Spleen (tissue), 11 donors: ENCODE measurements at regions not wholly inside any gene's neighbourhood (a gene's known extent, or its start where the extent isn't known, plus 50 kb on each side); places are given as distances from the start of the nearest gene placed in this dataset.

Experiments
- DNase-seq: peaks from one replicate; pipeline ENCODE4 v3.0.0-alpha.2; 2020
- H3K27ac ChIP-seq, 8 donors: fragments of 200-600 bp; sonication (generic) in 7 of 8; 1 replicate in 4 of 8; 2 replicates in 4 of 8; pipeline versions ENCODE4 v1.5.0 to v1.8.0; 2016 to 2021; ENCODE audit warnings: inconsistent platforms in 4 of 8, mild to moderate bottlenecking in 4 of 8, moderate library complexity in 1 of 8
- H3K27me3 ChIP-seq, 7 donors: fragments of 200-600 bp; sonication (generic) in 6 of 7; replicated peaks in 1 of 7; 1 replicate in 4 of 7; 2 replicates in 3 of 7; pipeline versions ENCODE4 v1.5.0 to v1.8.0; 2016 to 2021; ENCODE audit warnings: inconsistent platforms in 3 of 7, mild to moderate bottlenecking in 1 of 7
- H3K36me3 ChIP-seq, 6 donors: fragments of 200-600 bp; sonication (generic) in 5 of 6; 1 replicate in 4 of 6; 2 replicates in 2 of 6; pipeline versions ENCODE4 v1.5.0 to v1.8.0; 2016 to 2021; ENCODE audit warnings: inconsistent platforms in 2 of 6
- H3K4me1 ChIP-seq, 6 donors: fragments of 200-600 bp; sonication (generic) in 5 of 6; 1 replicate in 3 of 6; 2 replicates in 3 of 6; pipeline versions ENCODE4 v1.5.0 to v1.8.0; 2016 to 2021; ENCODE audit warnings: inconsistent platforms in 3 of 6
- H3K4me3 ChIP-seq, 8 donors: fragments of 200-600 bp; sonication (generic) in 7 of 8; 1 replicate in 4 of 8; 2 replicates in 4 of 8; pipeline versions ENCODE4 v1.5.0 to v1.8.0; 2016 to 2021; ENCODE audit warnings: inconsistent platforms in 4 of 8, mild to moderate bottlenecking in 4 of 8, moderate library complexity in 2 of 8
- H3K9me3 ChIP-seq, 8 donors: fragments of 200-600 bp; sonication (generic) in 7 of 8; 1 replicate in 4 of 8; 2 replicates in 4 of 8; pipeline versions ENCODE4 v1.5.0 to v1.8.0; 2016 to 2021; ENCODE audit warnings: inconsistent platforms in 4 of 8
- POLR2A ChIP-seq, 3 donors: fragments of 450-650 bp; IDR thresholded peaks; one replicate each; pipeline ENCODE4 v1.5.1; 2017; ENCODE audit warnings: antibody characterized with exemption in 3 of 3, mild to moderate bottlenecking in 1 of 3
- POLR2AphosphoS5 ChIP-seq, 3 donors: sonication (generic); formaldehyde crosslinking; IDR thresholded peaks; one replicate each; pipeline ENCODE4 v1.5.1; 2017; ENCODE audit warnings: antibody characterized with exemption in 3 of 3
- WGBS, 5 donors: extraction: QIAGEN DNeasy Blood & Tissue Kit in 3 of 5; methylation state at CpG; one replicate each; pipeline versions ENCODE4 v1.1.5 to v1.1.7; 2013 to 2018; 5-methylcytosine and 5-hydroxymethylcytosine counted together
- intact Hi-C: fragments of 100-400 bp; cut with DNase I; formaldehyde crosslinking; loops from one replicate; pipeline ENCODE4 v1.15.0; 2023; ENCODE audit warnings: low total_unique reads
- TF ChIP-seq, protein P1 (sequence below), 11 experiments: fragments of 200-600 bp in 7 of 11; fragments of 450-650 bp in 4 of 11; sonication (generic) in 4 of 11; IDR thresholded peaks in 8 of 11; conservative IDR thresholded peaks in 3 of 11; 1 replicate in 7 of 11; 2 replicates in 4 of 11; pipeline versions ENCODE4 v1.4.0 to v1.8.0; 2016 to 2021; ENCODE audit warnings: antibody characterized with exemption in 11 of 11, inconsistent platforms in 4 of 11, mild to moderate bottlenecking in 1 of 11
- donor health status: healthy with polysubstance abuse.
- donor health status: DM: no; HTN: no; CAD: no; lungs with moderate emphysema.
- donor health status: DM: no; HTN: no; CAD: no.
- donor health status: Bipolar disorder and iron deficiency.
- donor health status: healthy.
- donor health status: DM: no; HTN: no; CAD: no.
- donor health status: DM: yes; HTN: yes; CAD: no.

DNA sequence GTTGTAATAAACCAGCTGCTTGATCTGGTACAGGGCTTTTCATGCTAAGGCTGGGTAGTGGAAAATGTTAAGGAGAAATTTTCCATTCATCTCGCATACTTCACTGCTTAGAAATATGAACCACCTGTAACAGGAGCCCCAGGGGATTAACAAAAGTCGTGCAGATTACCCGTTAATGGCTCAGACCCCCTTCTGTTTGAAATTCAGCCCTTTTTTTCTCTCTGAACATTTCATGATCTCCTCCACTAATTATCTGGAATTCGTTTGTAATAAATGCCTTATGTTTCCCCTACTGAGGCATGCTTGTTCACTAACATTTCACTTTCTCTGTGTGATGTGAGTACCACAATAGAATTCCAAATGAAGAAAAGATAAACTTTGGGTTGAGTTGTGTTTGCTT lies 336.4 kb upstream of the HSF2 start:
- intact Hi-C loops: no loop called here
- TF ChIP-seq POLR2A (IDR thresholded peaks at IDR 0.05) (no peak), POLR2AphosphoS5 (IDR thresholded peaks at IDR 0.05) (no peak)
- TF ChIP-seq, protein P1, sequence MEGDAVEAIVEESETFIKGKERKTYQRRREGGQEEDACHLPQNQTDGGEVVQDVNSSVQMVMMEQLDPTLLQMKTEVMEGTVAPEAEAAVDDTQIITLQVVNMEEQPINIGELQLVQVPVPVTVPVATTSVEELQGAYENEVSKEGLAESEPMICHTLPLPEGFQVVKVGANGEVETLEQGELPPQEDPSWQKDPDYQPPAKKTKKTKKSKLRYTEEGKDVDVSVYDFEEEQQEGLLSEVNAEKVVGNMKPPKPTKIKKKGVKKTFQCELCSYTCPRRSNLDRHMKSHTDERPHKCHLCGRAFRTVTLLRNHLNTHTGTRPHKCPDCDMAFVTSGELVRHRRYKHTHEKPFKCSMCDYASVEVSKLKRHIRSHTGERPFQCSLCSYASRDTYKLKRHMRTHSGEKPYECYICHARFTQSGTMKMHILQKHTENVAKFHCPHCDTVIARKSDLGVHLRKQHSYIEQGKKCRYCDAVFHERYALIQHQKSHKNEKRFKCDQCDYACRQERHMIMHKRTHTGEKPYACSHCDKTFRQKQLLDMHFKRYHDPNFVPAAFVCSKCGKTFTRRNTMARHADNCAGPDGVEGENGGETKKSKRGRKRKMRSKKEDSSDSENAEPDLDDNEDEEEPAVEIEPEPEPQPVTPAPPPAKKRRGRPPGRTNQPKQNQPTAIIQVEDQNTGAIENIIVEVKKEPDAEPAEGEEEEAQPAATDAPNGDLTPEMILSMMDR (IDR thresholded peaks at IDR 0.05 in 8 of 11, conservative IDR thresholded peaks at IDR 0.05 in 3 of 11): no peak
- H3K4me3 ChIP-seq: no peak overlapping the region
- no peak overlapping the region for H3K27ac ChIP-seq
- no peaks in the 10 kb centered on the region for H3K36me3 ChIP-seq
- H3K4me1 ChIP-seq: no peaks in the 10 kb centered on the region
- H3K27me3 ChIP-seq: no peaks in the 10 kb centered on the region
- no peaks in the 10 kb centered on the region for H3K9me3 ChIP-seq
- 54 to 73% (median 69%) methylated on average over 4 of the region's 4 CpGs for WGBS, 5 donors
- DNase-seq: no peak

DNA sequence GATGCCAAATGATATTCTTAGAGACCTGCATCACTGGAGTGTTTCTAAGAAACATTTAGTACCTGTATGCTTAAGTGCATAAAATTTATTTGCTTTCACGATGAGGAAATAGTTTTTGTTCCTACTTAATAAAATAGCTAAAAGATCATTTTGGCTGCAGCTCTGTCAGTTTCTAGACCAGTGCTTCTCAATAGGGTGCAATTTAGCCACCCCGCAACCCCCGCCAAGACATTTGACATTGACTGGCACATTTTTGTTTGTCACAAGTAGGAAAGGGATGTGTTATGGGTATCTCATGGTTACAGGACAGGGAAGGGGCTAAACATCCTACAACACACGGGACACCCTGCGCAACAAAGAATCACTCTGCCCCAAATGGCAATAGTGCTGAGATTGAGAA lies 335.7 kb upstream of the HSF2 start:
- H3K4me3 ChIP-seq: no peak overlapping the region
- no peaks in the 10 kb centered on the region for H3K27me3 ChIP-seq
- no peak for TF ChIP-seq POLR2A (IDR thresholded peaks at IDR 0.05)
- no peak for TF ChIP-seq POLR2AphosphoS5 (IDR thresholded peaks at IDR 0.05)
- TF ChIP-seq, protein P1 (IDR thresholded peaks at IDR 0.05 in 8 of 11, conservative IDR thresholded peaks at IDR 0.05 in 3 of 11): no peak
- no peaks in the 10 kb centered on the region for H3K36me3 ChIP-seq
- H3K9me3 ChIP-seq: no peaks in the 10 kb centered on the region
- H3K4me1 ChIP-seq: no peaks in the 10 kb centered on the region
- 91 to 96% (median 93%) methylated on average over 5 of the region's 5 CpGs for WGBS, 5 donors
- intact Hi-C loops: no loop called here
- H3K27ac ChIP-seq: no peak overlapping the region
- DNase-seq: no peak

DNA sequence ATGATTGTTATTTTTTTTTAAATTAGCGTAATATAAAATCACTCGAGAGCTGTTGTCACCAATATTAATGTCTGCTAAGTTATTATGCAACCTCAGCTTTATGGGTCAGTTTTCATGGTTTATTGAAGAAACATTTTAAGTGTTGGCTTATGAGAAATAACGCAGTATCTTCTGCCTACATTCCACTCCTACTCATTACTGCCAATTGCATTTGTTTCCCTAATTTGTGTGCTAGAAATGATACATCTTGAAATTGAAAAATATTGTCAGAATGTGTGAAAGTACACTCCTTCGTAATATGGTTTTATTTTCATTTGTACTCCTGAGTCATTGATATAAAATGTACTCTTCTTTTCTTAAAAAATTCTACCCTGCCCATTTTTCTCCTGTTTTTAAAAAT lies 333.3 kb upstream of the HSF2 start:
- 76 to 93% (median 83%) methylated on average over 4 of the region's 4 CpGs for WGBS, 5 donors
- Histone ChIP-seq H3K36me3 (no peaks in the 10 kb centered on the region), H3K9me3 (no peaks in the 10 kb centered on the region), H3K27ac (no peak overlapping the region), H3K27me3 (no peaks in the 10 kb centered on the region), H3K4me1 (no peaks in the 10 kb centered on the region), H3K4me3 (no peak overlapping the region)
- intact Hi-C loops: no loop called here
- no peak for DNase-seq
- TF ChIP-seq POLR2A (IDR thresholded peaks at IDR 0.05): no peak

DNA sequence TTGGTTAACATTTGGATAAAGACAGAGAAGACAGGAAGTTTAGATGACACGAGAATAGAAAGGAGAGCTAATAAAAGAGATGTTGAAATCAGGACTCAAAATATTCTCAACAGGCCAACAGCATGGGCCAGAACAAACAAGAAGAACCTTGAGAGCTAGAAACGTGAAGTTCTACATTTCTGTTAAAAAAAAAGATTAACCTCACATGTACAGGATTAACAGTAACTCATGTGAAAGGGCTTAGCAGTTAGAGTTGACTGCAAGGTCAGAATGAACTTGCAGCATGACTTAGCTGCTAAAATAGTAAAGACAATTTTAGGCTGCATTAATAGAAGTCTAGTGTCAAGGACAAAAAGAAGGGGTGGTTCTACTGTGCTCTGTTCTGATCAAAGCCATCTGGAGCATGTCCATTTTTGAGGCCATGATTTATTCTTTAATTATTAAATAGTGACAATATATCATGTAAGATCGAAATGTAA lies 331.1 kb upstream of the HSF2 start:
- Histone ChIP-seq H3K4me3 (no peak overlapping the region), H3K36me3 (no peaks in the 10 kb centered on the region), H3K27me3 (no peaks in the 10 kb centered on the region), H3K27ac (no peak overlapping the region), H3K4me1 (no peaks in the 10 kb centered on the region), H3K9me3 (no peaks in the 10 kb centered on the region)
- DNase-seq: no peak
- TF ChIP-seq, protein P1 (IDR thresholded peaks at IDR 0.05 in 8 of 11, conservative IDR thresholded peaks at IDR 0.05 in 3 of 11): no peak
- 36 to 53% (median 46%) methylated on average over 3 of the region's 3 CpGs for WGBS, 5 donors
- intact Hi-C loops: no loop called here

DNA sequence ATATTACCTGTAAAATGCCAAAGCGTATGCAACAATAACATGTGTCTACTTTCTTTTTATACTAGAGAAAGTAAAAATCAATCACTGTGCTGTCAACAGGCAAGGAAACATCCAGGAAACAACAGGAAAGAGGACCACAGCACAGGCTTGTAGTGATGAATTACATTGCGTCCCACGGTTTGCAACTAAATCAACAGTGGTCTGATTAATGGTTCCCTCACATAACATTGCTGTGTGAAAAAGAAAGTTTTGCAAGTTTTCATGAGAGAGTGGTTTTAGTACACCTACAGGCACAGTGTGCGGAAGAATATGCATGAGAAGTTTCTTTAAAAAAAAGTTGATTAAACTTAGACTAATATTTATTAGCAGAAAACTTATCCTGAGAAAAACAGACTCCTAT lies 329.5 kb upstream of the HSF2 start:
- H3K4me3 ChIP-seq: no peak overlapping the region
- TF ChIP-seq, protein P1 (IDR thresholded peaks at IDR 0.05 in 8 of 11, conservative IDR thresholded peaks at IDR 0.05 in 3 of 11): no peak
- TF ChIP-seq POLR2A (IDR thresholded peaks at IDR 0.05) (no peak), POLR2AphosphoS5 (IDR thresholded peaks at IDR 0.05) (no peak)
- H3K9me3 ChIP-seq: no peaks in the 10 kb centered on the region
- intact Hi-C loops: no loop called here
- no peaks in the 10 kb centered on the region for H3K4me1 ChIP-seq
- WGBS, 5 donors: 54 to 61% (median 57%) methylated on average over 4 of the region's 4 CpGs
- no peaks in the 10 kb centered on the region for H3K27me3 ChIP-seq
- H3K27ac ChIP-seq: no peak overlapping the region
- H3K36me3 ChIP-seq: no peaks in the 10 kb centered on the region
- DNase-seq: no peak
